ENCODE measurements at regions not wholly inside any gene's neighbourhood (a gene's known extent, or its start where the extent isn't known, plus 50 kb on each side); places are given as distances from the start of the nearest gene placed in this dataset.
"Not testable (repeated sequence)": the region's sequence is repeated elsewhere in the genome, so short reads cannot be mapped to it uniquely, and the experiment has no call there.

DNA sequence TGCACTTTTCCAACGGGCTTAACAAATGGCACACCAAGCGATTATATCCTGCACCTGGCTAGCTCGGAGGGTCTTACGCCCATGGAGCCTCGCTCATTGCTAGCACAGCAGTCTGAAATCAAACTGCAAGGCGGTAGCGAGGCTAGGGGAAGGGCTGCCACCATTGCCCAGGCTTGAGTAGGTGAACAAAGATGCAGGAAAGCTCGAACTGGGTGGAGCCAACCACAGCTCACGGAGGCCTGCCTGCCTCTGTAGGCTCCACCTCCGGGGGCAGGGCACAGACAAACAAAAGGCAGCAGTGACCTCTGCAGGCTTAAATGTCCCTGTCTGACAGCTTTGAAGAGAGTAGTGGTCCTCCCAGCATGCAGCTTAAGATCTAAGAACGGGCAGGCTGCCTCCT is 365.4 kb downstream of the MMUT start:
- DNase-seq (ENCODE audit: low read depth), result not testable (repeated sequence)

DNA sequence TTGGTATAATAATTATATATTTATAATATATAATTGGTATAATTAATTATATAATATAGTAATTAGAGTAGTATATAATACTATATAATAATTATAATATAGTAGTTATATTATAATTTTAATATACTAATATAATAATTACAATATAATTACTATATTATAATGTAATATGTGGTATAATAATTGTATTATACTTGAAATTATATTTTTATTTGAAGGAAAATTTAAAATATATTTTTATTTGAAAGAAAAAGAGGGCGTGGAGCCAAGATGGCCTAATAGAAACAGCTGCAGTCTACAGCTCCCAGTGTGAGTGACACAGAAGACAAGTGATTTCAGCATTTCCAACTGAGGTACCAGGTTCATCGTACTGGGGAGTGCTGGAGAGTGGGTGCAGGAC is 365.9 kb downstream of the MMUT start:
- no peak for DNase-seq (ENCODE audit: low read depth)

- no peak for DNase-seq (ENCODE audit: low read depth)
Observed at GRCh38 chr6:49088631-49089030, 374.4 kb downstream of the MMUT start.

DNA sequence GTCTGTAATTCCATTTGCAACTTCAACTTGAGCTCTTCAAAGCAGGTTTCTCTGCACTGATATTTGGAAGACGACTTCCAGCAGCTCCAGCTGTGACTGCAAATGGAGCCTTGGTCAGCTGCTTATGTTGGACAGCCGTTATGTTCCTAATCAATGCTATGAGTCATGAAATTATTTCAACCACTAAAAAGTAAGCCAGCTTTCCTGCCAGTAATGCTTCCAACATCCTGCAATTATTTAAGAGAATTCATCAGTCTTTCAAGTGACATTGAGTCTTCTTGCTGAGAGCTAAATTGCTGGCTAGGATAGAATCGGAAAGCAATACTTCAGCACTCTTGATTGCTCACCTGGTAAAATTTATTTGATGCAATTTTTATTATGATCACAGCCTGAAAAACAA is 375.7 kb downstream of the MMUT start:
- DNase-seq (ENCODE audit: low read depth), result no peak

DNA sequence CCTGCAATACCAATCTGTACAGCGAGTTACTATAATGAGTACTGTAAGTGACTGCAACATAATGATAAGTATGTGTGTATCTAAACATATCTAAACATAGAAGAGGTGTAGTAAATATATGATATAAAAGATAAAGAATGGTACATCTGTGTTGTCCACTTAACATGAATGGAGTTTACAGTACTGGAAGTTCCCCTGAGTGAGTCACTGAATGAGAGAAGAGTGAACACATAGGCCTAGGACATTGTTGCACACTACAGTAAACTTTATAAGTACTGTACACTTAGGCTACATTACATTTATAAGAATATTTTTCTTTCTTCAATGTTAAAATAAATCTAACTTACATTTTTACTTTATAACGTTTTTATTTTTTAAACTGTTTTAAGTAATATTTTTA is 380.4 kb downstream of the MMUT start:
- DNase-seq (ENCODE audit: low read depth), result no peak

GRCh38 chr6:49072885-49073620 is 390.0 kb downstream of the MMUT start:
- no peak for DNase-seq (ENCODE audit: low read depth)

GRCh38 chr6:49072146-49072545 is 390.9 kb downstream of the MMUT start:
- DNase-seq (ENCODE audit: low read depth), result no peak

GRCh38 chr6:49070411-49070810 is 392.6 kb downstream of the MMUT start:
- DNase-seq (ENCODE audit: low read depth), result no peak

DNA sequence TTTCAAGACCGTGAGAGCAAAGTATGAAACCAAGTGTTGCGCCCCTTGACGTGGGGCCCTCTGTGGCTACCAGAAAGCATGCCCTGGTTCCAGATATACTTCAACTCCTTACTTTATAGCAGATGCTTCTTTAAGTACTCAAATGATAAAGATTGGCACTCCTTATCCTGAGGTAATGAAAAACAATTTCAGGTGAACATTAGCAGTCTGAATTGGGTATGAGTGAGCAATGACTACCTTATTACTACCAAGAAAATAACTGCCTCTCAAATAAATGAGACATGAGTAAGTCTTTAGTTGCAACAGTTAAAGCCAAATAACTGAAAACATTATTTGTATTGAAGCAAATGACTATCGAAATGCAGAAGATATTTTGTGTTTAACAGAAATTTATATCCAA is 408.7 kb downstream of the MMUT start:
- DNase-seq (ENCODE audit: low read depth), result no peak

- no peak for DNase-seq (ENCODE audit: low read depth)
Observed at GRCh38 chr6:49052901-49053300, 410.2 kb downstream of the MMUT start.

DNA sequence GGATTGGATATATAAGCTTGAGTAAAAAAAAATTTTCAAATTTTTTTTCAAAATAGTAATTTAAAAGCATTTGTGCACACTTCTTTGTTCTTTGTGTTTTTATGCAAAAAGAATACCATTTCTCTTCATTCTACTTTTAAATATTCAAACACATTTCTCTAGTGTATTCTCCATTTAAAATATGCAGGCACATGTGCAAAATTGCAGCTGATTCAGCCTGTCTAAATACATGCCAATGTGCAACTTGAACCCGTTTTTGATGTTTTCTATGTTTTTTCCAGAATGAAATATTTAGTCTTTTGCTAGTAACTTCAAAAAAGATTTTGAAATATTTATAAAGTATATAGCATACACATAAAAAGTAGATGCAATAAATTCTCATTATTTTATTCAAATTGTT is 411.8 kb downstream of the MMUT start:
- DNase-seq (ENCODE audit: low read depth), result no peak

- no peak for DNase-seq (ENCODE audit: low read depth)
Observed at GRCh38 chr6:49050584-49050983, 412.5 kb downstream of the MMUT start.

GRCh38 chr6:49038294-49038822 is 424.7 kb downstream of the MMUT start:
- no peak for DNase-seq (ENCODE audit: low read depth)

GRCh38 chr6:49030251-49031020 is 432.6 kb downstream of the MMUT start:
- DNase-seq (ENCODE audit: low read depth), result peak; percentile 8

DNA sequence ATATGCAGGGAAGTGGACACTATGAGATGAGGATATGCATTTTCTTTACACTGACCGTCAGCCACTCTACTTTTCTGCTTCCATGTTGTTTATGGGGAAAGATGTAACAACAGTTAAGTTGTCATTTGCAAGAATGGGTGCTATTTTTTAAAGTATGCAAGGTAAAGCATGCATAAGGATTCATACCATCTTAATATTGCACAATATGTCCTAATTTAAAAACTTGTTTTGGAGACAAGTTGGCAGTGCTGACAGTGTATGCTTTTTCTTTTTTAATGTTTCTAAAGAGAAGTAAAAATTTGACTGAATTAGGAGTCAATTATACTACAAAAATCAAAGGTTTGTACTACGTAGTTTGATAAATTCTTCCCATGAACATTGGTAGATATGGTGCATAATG is 435.4 kb downstream of the MMUT start:
- DNase-seq (ENCODE audit: low read depth), result no peak

DNA sequence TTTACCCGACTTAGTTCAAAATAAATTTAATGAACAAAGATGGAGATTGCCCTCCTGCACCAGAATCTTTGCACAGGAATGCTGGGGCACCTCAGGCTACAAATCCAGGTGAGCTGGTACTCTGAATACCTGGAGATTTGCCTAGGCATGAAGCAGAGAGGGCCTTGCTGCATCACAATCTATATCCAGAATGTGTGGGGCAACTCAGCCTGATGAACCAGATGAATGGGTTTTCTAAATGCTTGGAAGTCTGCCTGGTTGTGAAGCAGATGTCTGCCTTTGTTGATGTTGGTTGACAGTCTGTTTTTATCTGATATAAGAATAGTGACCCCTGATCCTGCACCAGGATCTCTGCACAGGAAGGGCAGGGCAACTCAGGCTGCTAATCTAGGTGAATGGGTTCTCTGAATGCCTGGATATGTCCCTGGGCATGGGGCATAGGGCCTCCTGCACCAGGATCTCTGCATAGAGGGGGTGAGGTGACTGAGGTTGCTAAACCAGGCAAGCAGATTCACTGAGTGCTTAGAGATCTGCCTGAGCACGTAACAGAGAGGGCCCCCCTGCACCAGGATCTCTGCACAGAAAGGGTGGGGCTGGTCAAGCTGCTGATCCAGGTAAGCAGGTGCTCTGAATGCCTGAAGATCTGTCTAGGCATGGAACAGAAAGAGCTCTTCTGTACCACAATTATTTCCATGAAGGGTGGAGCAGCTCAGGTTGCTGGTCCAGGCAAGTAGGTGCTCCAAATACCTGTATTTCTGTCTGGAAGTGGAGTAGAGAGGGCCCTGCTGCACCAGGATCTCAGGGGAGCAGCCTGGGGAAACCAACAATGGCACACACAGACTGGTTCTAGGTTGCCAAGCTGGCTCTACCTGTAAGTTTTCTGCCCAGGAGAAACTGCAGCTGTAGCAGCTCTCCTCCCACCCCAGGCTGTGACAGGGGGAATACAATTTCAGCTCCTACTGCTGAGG is 437.5 kb downstream of the MMUT start:
- DNase-seq (ENCODE audit: low read depth), result no peak

GRCh38 chr6:49004801-49005200 is 458.3 kb downstream of the MMUT start:
- DNase-seq (ENCODE audit: low read depth), result no peak

- no peak for DNase-seq (ENCODE audit: low read depth)
Observed at GRCh38 chr6:49003348-49003747, 459.7 kb downstream of the MMUT start.

- peak; percentile 8 for DNase-seq (ENCODE audit: low read depth)
Observed at GRCh38 chr6:49001856-49002541, 461.1 kb downstream of the MMUT start.

DNA sequence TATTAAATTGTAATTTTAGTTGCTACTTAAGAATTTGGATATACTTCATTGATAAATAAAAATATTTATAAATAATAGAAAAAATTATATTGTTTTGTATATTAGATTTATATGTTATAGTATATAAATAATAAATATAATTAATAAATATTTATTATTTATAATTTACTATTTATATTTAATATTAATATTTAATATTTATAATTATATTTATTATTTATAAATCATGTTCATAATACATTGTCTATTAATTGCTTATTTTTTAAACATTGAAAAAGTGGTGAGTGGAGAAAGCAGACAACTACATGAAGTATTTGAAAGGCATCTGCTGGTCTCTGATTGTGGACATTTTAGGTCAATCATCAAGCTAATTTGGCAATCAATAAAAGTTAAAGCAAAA is 464.5 kb downstream of the MMUT start:
- no peak for DNase-seq (ENCODE audit: low read depth)

GRCh38 chr6:48996461-48997119 is 466.5 kb downstream of the MMUT start:
- no peak for DNase-seq (ENCODE audit: low read depth)

Data from GM04503 (cell line).